ENCODE measurements at regions not wholly inside any gene's neighbourhood (a gene's known extent, or its start where the extent isn't known, plus 50 kb on each side); places are given as distances from the start of the nearest gene placed in this dataset.

DNA sequence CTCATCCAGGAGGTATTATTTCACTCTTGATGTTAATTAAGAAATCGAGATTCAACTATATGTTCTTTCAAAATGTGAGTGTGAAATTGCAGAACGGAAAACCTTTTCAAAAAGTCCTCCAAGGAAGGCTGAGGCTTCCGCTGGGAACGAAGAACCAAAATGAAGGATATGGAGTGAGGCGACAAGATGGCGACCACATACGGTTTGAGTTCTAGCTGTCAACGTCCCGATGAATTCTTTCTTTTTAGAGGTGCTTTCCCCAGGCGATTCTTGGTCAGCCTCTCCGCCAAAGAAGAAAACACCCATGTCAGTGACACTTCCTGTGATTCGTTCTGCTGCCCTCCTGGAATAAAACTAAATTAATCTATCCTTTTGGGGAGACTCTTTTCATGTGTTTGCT lies 78.3 kb upstream of the ADAMTS16 start:
- ATAC-seq: no peak
- WGBS, 2 donors: 75 to 87% methylated on average over 12 of the region's 12 CpGs
- Histone ChIP-seq H3K27me3 (no peaks in the 10 kb centered on the region), H3K9me3 (no peaks in the 10 kb centered on the region), H3K4me3 (no peak overlapping the region), H3K36me3 (no peaks in the 10 kb centered on the region), H3K27ac (no peak overlapping the region), H3K4me1 (peaks cover 0 to 6% (median 0%) of the 10 kb centered on the region in 3 donors)
- intact Hi-C loops (cut with DNase I): no loop called here
- no peak for FAIRE-seq
- TF ChIP-seq, protein P1, sequence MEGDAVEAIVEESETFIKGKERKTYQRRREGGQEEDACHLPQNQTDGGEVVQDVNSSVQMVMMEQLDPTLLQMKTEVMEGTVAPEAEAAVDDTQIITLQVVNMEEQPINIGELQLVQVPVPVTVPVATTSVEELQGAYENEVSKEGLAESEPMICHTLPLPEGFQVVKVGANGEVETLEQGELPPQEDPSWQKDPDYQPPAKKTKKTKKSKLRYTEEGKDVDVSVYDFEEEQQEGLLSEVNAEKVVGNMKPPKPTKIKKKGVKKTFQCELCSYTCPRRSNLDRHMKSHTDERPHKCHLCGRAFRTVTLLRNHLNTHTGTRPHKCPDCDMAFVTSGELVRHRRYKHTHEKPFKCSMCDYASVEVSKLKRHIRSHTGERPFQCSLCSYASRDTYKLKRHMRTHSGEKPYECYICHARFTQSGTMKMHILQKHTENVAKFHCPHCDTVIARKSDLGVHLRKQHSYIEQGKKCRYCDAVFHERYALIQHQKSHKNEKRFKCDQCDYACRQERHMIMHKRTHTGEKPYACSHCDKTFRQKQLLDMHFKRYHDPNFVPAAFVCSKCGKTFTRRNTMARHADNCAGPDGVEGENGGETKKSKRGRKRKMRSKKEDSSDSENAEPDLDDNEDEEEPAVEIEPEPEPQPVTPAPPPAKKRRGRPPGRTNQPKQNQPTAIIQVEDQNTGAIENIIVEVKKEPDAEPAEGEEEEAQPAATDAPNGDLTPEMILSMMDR (IDR thresholded peaks at IDR 0.05): no peak
- DNase-seq: no peak

GRCh38 chr5:5062525-5063302 lies 77.4 kb upstream of the ADAMTS16 start:
- DNase-seq (no peak), ATAC-seq (no peak), FAIRE-seq (no peak)
- TF ChIP-seq, protein P1 (IDR thresholded peaks at IDR 0.05): no peak
- WGBS, 2 donors: 40 to 54% methylated on average over 5 of the region's 5 CpGs
- Histone ChIP-seq H3K36me3 (no peaks in the 10 kb centered on the region), H3K27me3 (no peaks in the 10 kb centered on the region), H3K27ac (no peak overlapping the region), H3K4me3 (no peak overlapping the region), H3K4me1 (peaks cover 0 to 6% (median 0%) of the 10 kb centered on the region in 3 donors), H3K9me3 (no peaks in the 10 kb centered on the region)
- intact Hi-C loops (cut with DNase I): no loop called here

- Histone ChIP-seq H3K4me1 (peaks cover 0 to 4% (median 0%) of the 10 kb centered on the region in 3 donors), H3K27ac (no peak overlapping the region), H3K4me3 (no peak overlapping the region), H3K27me3 (no peaks in the 10 kb centered on the region), H3K36me3 (no peaks in the 10 kb centered on the region), H3K9me3 (no peaks in the 10 kb centered on the region)
- TF ChIP-seq, protein P1 (IDR thresholded peaks at IDR 0.05): no peak
- 20 to 22% methylated on average over 3 of the region's 3 CpGs for WGBS, 2 donors
- no peak for DNase-seq
- intact Hi-C loops (cut with DNase I): no loop called here
- no peak for ATAC-seq
- no peak for FAIRE-seq
Observed at GRCh38 chr5:5063533-5063953, 76.6 kb upstream of the ADAMTS16 start.

- no peaks in the 10 kb centered on the region for H3K4me1 ChIP-seq
- H3K4me3 ChIP-seq: no peak overlapping the region
- no peaks in the 10 kb centered on the region for H3K9me3 ChIP-seq
- no peaks in the 10 kb centered on the region for H3K36me3 ChIP-seq
- intact Hi-C loops (cut with DNase I): no loop called here
- DNase-seq (no peak), ATAC-seq (no peak), FAIRE-seq (no peak)
- WGBS, 2 donors: 56 to 73% methylated on average over 4 of the region's 4 CpGs
- H3K27me3 ChIP-seq: no peaks in the 10 kb centered on the region
- TF ChIP-seq, protein P1 (IDR thresholded peaks at IDR 0.05): no peak
- peak overlapping the region in 3 of 4 donors; percentile 45 to 68 (median 65) for H3K27ac ChIP-seq
Observed at GRCh38 chr5:5065472-5065871, 74.7 kb upstream of the ADAMTS16 start.

Measured in pancreas (tissue), 10 donors.